ENCODE measurements at regions not wholly inside any gene's neighbourhood (a gene's known extent, or its start where the extent isn't known, plus 50 kb on each side); places are given as distances from the start of the nearest gene placed in this dataset.
"Not testable (repeated sequence)": the region's sequence is repeated elsewhere in the genome, so short reads cannot be mapped to it uniquely, and the experiment has no call there.

- no peak overlapping the region for H2AK5ac ChIP-seq (ENCODE audit: low read length, severe bottlenecking)
- H3K4ac ChIP-seq (ENCODE audit: low read depth in 1 of 2, low read length in 2 of 2) = no peak overlapping the region
- no peaks in the 10 kb centered on the region for H3K79me1 ChIP-seq (replicated peaks; ENCODE audit: low read length, poor library complexity, severe bottlenecking)
- H3K9ac ChIP-seq (ENCODE audit: low read length) = no peak overlapping the region
- no peaks in the 10 kb centered on the region for H3K36me3 ChIP-seq (ENCODE audit: control insufficient read depth in 1 of 2, insufficient read depth in 2 of 2, low read depth in 1 of 2, low read length in 2 of 2)
- H3K4me2 ChIP-seq (ENCODE audit: low read length, poor library complexity, severe bottlenecking) = no peak overlapping the region
- no peak overlapping the region for H3K14ac ChIP-seq (ENCODE audit: low read length in 2 of 2)
- peaks cover 0 to 15% of the 10 kb centered on the region in 2 experiments for H3K27me3 ChIP-seq (ENCODE audit: control insufficient read depth in 1 of 2, insufficient read depth in 1 of 2, low read length in 2 of 2)
- WGBS = 58% methylated on average over 4 of the region's 5 CpGs
- no peaks in the 10 kb centered on the region for H3K4me1 ChIP-seq (ENCODE audit: control insufficient read depth, insufficient read depth, low read depth, low read length)
- H4K91ac ChIP-seq (ENCODE audit: low read length) = no peak overlapping the region
- no peak for DNase-seq
- H3K27ac ChIP-seq (ENCODE audit: low read length, poor library complexity, severe bottlenecking) = no peak overlapping the region
- no peak overlapping the region for H3K23ac ChIP-seq (ENCODE audit: low read length in 2 of 2)
- no peak overlapping the region for H3K18ac ChIP-seq (ENCODE audit: low read depth in 1 of 2, low read length in 2 of 2)
- H3K9me3 ChIP-seq (ENCODE audit: control insufficient read depth, low read length) = peaks cover 9% of the 10 kb centered on the region
- H2BK5ac ChIP-seq (ENCODE audit: low read depth, low read length, poor library complexity, severe bottlenecking) = no peak overlapping the region
- no peak overlapping the region for H4K8ac ChIP-seq (ENCODE audit: low read length)
- H2AFZ ChIP-seq (ENCODE audit: low read depth, low read length) = no peak overlapping the region
- H2BK12ac ChIP-seq (ENCODE audit: low read length in 2 of 2) = no peak overlapping the region
- no peak overlapping the region for H2BK15ac ChIP-seq (ENCODE audit: low read depth, poor library complexity, severe bottlenecking)
- H2BK120ac ChIP-seq (ENCODE audit: low read depth, low read length) = no peak overlapping the region
- no peak overlapping the region for H3K4me3 ChIP-seq (ENCODE audit: insufficient read depth in 1 of 2, low read depth in 1 of 2, low read length in 2 of 2)
These were observed 358.1 kb downstream of the SMOC2 start for GRCh38 chr6:168799067-168799466.

GRCh38 chr6:168796106-168796505, 355.1 kb downstream of the SMOC2 start:
- H2AK5ac ChIP-seq (ENCODE audit: low read length, severe bottlenecking) = no peak overlapping the region
- H2BK5ac ChIP-seq (ENCODE audit: low read depth, low read length, poor library complexity, severe bottlenecking) = no peak overlapping the region
- peaks cover 9% of the 10 kb centered on the region for H3K9me3 ChIP-seq (ENCODE audit: control insufficient read depth, low read length)
- H3K14ac ChIP-seq (ENCODE audit: low read length in 2 of 2) = no peak overlapping the region
- DNase-seq = no peak
- H3K9ac ChIP-seq (ENCODE audit: low read length) = no peak overlapping the region
- H3K4me1 ChIP-seq (ENCODE audit: control insufficient read depth, insufficient read depth, low read depth, low read length) = no peaks in the 10 kb centered on the region
- peaks cover 0 to 12% of the 10 kb centered on the region in 2 experiments for H3K27me3 ChIP-seq (ENCODE audit: control insufficient read depth in 1 of 2, insufficient read depth in 1 of 2, low read length in 2 of 2)
- H3K4me2 ChIP-seq (ENCODE audit: low read length, poor library complexity, severe bottlenecking) = no peak overlapping the region
- no peak overlapping the region for H3K27ac ChIP-seq (ENCODE audit: low read length, poor library complexity, severe bottlenecking)
- no peak overlapping the region for H2BK12ac ChIP-seq (ENCODE audit: low read length in 2 of 2)
- no peak overlapping the region for H4K91ac ChIP-seq (ENCODE audit: low read length)
- H3K23ac ChIP-seq (ENCODE audit: low read length in 2 of 2) = no peak overlapping the region
- no peaks in the 10 kb centered on the region for H3K79me1 ChIP-seq (replicated peaks; ENCODE audit: low read length, poor library complexity, severe bottlenecking)
- no peak overlapping the region for H4K8ac ChIP-seq (ENCODE audit: low read length)
- H3K4me3 ChIP-seq (ENCODE audit: insufficient read depth in 1 of 2, low read depth in 1 of 2, low read length in 2 of 2) = no peak overlapping the region
- no peak overlapping the region for H3K4ac ChIP-seq (ENCODE audit: low read depth in 1 of 2, low read length in 2 of 2)
- H3K18ac ChIP-seq (ENCODE audit: low read depth in 1 of 2, low read length in 2 of 2) = no peak overlapping the region
- H2BK120ac ChIP-seq (ENCODE audit: low read depth, low read length) = no peak overlapping the region
- H2BK15ac ChIP-seq (ENCODE audit: low read depth, poor library complexity, severe bottlenecking) = no peak overlapping the region
- H2AFZ ChIP-seq (ENCODE audit: low read depth, low read length) = no peak overlapping the region
- WGBS = 90% methylated on average over 8 of the region's 8 CpGs
- no peaks in the 10 kb centered on the region for H3K36me3 ChIP-seq (ENCODE audit: control insufficient read depth in 1 of 2, insufficient read depth in 2 of 2, low read depth in 1 of 2, low read length in 2 of 2)

- H3K14ac ChIP-seq (ENCODE audit: low read length in 2 of 2); H2AFZ ChIP-seq (ENCODE audit: low read depth, low read length); H3K23ac ChIP-seq (ENCODE audit: low read length in 2 of 2); H3K4me1 ChIP-seq (ENCODE audit: control insufficient read depth, insufficient read depth, low read depth, low read length); H3K79me1 ChIP-seq (replicated peaks; ENCODE audit: low read length, poor library complexity, severe bottlenecking); H3K9me3 ChIP-seq (ENCODE audit: control insufficient read depth, low read length); H2BK5ac ChIP-seq (ENCODE audit: low read depth, low read length, poor library complexity, severe bottlenecking); H2BK15ac ChIP-seq (ENCODE audit: low read depth, poor library complexity, severe bottlenecking); H3K36me3 ChIP-seq (ENCODE audit: control insufficient read depth in 1 of 2, insufficient read depth in 2 of 2, low read depth in 1 of 2, low read length in 2 of 2); DNase-seq; H3K4me2 ChIP-seq (ENCODE audit: low read length, poor library complexity, severe bottlenecking); H3K27ac ChIP-seq (ENCODE audit: low read length, poor library complexity, severe bottlenecking); H4K91ac ChIP-seq (ENCODE audit: low read length); H3K18ac ChIP-seq (ENCODE audit: low read depth in 1 of 2, low read length in 2 of 2); H3K4ac ChIP-seq (ENCODE audit: low read depth in 1 of 2, low read length in 2 of 2); H3K9ac ChIP-seq (ENCODE audit: low read length); H2BK12ac ChIP-seq (ENCODE audit: low read length in 2 of 2); H4K8ac ChIP-seq (ENCODE audit: low read length); H3K4me3 ChIP-seq (ENCODE audit: insufficient read depth in 1 of 2, low read depth in 1 of 2, low read length in 2 of 2); H2BK120ac ChIP-seq (ENCODE audit: low read depth, low read length); H2AK5ac ChIP-seq (ENCODE audit: low read length, severe bottlenecking): not testable (repeated sequence)
- peaks cover 0 to 12% of the 10 kb centered on the region in 2 experiments for H3K27me3 ChIP-seq (ENCODE audit: control insufficient read depth in 1 of 2, insufficient read depth in 1 of 2, low read length in 2 of 2)
- 61% methylated on average over 3 of the region's 12 CpGs for WGBS
These were observed 354.6 kb downstream of the SMOC2 start for GRCh38 chr6:168795611-168796010.

- Histone ChIP-seq H3K27ac (ENCODE audit: low read length, poor library complexity, severe bottlenecking) (no peak overlapping the region), H4K91ac (ENCODE audit: low read length) (no peak overlapping the region), H2BK15ac (ENCODE audit: low read depth, poor library complexity, severe bottlenecking) (no peak overlapping the region), H2BK12ac (ENCODE audit: low read length in 2 of 2) (no peak overlapping the region), H3K14ac (ENCODE audit: low read length in 2 of 2) (no peak overlapping the region), H3K23ac (ENCODE audit: low read length in 2 of 2) (no peak overlapping the region), H2BK120ac (ENCODE audit: low read depth, low read length) (no peak overlapping the region), H3K4ac (ENCODE audit: low read depth in 1 of 2, low read length in 2 of 2) (no peak overlapping the region), H3K18ac (ENCODE audit: low read depth in 1 of 2, low read length in 2 of 2) (no peak overlapping the region), H2AFZ (ENCODE audit: low read depth, low read length) (no peak overlapping the region), H3K9ac (ENCODE audit: low read length) (no peak overlapping the region), H3K36me3 (ENCODE audit: control insufficient read depth in 1 of 2, insufficient read depth in 2 of 2, low read depth in 1 of 2, low read length in 2 of 2) (no peaks in the 10 kb centered on the region), H3K4me1 (ENCODE audit: control insufficient read depth, insufficient read depth, low read depth, low read length) (no peaks in the 10 kb centered on the region), H2AK5ac (ENCODE audit: low read length, severe bottlenecking) (no peak overlapping the region), H3K4me2 (ENCODE audit: low read length, poor library complexity, severe bottlenecking) (no peak overlapping the region), H3K27me3 (ENCODE audit: control insufficient read depth in 1 of 2, insufficient read depth in 1 of 2, low read length in 2 of 2) (peaks cover 0 to 7% of the 10 kb centered on the region in 2 experiments), H3K79me1 (replicated peaks; ENCODE audit: low read length, poor library complexity, severe bottlenecking) (no peaks in the 10 kb centered on the region), H3K4me3 (ENCODE audit: insufficient read depth in 1 of 2, low read depth in 1 of 2, low read length in 2 of 2) (no peak overlapping the region), H2BK5ac (ENCODE audit: low read depth, low read length, poor library complexity, severe bottlenecking) (no peak overlapping the region), H3K9me3 (ENCODE audit: control insufficient read depth, low read length) (peaks cover 9% of the 10 kb centered on the region), H4K8ac (ENCODE audit: low read length) (no peak overlapping the region)
- 78% methylated on average over 10 of the region's 12 CpGs for WGBS
- no peak for DNase-seq
These were observed 353.5 kb downstream of the SMOC2 start for GRCh38 chr6:168794491-168794890.
